ENCODE measurements at regions not wholly inside any gene's neighbourhood (a gene's known extent, or its start where the extent isn't known, plus 50 kb on each side); places are given as distances from the start of the nearest gene placed in this dataset.
A peak's percentile ranks its signal among the peaks of the same experiment; 100 is the strongest.

- intact Hi-C loops (cut with DNase I) = loop anchor here (5.0 kb wide), 1 partner anchor 80 kb away; no protein-coding TSS in a partner anchor
- DNase-seq (ENCODE audit: missing footprints) = no peak
- no peak for ATAC-seq
Measured at GRCh38 chr9:109966643-109967368, 186.8 kb downstream of the PALM2AKAP2 start.

- ATAC-seq = no peak
- no peak for DNase-seq (ENCODE audit: missing footprints)
- intact Hi-C loops (cut with DNase I) = loop anchor here (5.0 kb wide), 1 partner anchor 79 kb away; no protein-coding TSS in a partner anchor
Measured at GRCh38 chr9:109967651-109968642, 187.9 kb downstream of the PALM2AKAP2 start.

DNA sequence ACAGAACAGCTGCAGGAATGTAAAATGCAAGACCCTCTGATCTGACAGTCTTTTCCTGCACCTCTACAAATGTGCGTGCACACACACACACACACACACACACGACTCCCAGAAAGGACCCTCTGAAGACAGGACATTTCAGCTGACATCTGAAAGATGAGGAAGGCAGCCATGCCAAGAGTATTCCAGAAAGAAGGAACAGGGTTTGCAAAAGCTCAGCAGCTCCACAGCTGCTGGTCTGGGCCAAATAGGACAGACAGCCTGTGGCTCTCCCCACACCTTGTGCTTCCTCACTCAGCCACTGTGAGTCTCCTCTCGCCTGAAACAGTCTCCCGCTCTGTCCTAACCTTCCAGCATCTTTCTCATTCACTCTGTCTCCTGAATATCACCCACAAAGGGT, 189.0 kb downstream of the PALM2AKAP2 start:
- no peak for DNase-seq (ENCODE audit: missing footprints)
- no peak for ATAC-seq
- intact Hi-C loops (cut with DNase I) = loop anchor here (5.0 kb wide), 1 partner anchor 78 kb away; no protein-coding TSS in a partner anchor

- ATAC-seq (no peak), DNase-seq (ENCODE audit: missing footprints) (no peak)
- intact Hi-C loops (cut with DNase I) = loop anchor here (5.0 kb wide), 2 partner anchors 78 to 88 kb away; no protein-coding TSS in a partner anchor
Measured at GRCh38 chr9:109969573-109970237, 189.7 kb downstream of the PALM2AKAP2 start.

GRCh38 chr9:109971226-109971625, 191.2 kb downstream of the PALM2AKAP2 start:
- no peak for ATAC-seq
- intact Hi-C loops (cut with DNase I) = loop anchor here (5.0 kb wide), 1 partner anchor 86 kb away; no protein-coding TSS in a partner anchor
- DNase-seq (ENCODE audit: missing footprints) = no peak

- ATAC-seq (peak; percentile 48), DNase-seq (ENCODE audit: missing footprints) (no peak)
- intact Hi-C loops (cut with DNase I) = loop anchor here (5.0 kb wide), 1 partner anchor 85 kb away; no protein-coding TSS in a partner anchor
Measured at GRCh38 chr9:109972026-109972882, 192.3 kb downstream of the PALM2AKAP2 start.

GRCh38 chr9:109973336-109973735, 193.3 kb downstream of the PALM2AKAP2 start:
- intact Hi-C loops (cut with DNase I) = loop anchor here (5.0 kb wide), 1 partner anchor 84 kb away; no protein-coding TSS in a partner anchor
- DNase-seq (ENCODE audit: missing footprints) (no peak), ATAC-seq (no peak)

DNA sequence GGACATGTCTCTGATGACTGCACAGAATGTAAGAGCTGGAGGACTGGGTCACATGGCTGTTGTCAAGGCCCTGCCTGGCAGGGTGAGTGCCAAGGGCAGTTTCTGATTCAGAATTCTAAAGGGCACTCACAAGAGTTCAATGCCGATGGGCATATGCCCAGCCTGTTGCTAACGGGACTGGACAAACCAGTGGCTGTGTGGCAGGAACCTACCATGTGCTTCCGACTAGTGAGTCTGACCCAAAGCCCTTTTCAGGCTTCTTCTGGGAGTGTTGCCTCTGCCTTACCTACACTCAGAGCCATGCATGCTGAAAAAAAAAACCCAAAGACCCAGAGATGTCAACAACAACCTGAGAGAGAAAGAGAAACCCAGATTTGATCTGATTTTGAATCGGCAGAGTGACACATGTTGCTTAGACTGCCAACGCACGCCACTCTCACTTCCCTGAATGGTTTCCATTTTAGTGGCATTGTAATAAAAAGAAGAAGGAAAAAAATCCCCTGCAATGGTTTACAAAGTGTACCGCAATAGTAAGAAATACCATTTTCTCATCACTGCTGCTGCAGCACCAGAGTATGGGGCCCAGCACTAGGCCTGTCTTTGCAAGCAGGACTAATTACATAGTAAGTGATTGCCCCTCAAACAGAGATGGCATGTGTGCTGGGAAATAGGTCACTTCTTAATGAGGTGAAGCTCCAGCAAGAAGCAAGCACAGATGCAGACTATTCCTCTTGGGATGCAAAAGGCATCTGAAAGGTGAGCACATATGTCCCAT, 194.3 kb downstream of the PALM2AKAP2 start:
- ATAC-seq (peak; percentile 54), DNase-seq (ENCODE audit: missing footprints) (no peak)
- intact Hi-C loops (cut with DNase I) = loop anchor here (5.0 kb wide), 1 partner anchor 83 kb away; no protein-coding TSS in a partner anchor

GRCh38 chr9:109974918-109975276, 194.9 kb downstream of the PALM2AKAP2 start:
- intact Hi-C loops (cut with DNase I) = loop anchor here (5.0 kb wide), 1 partner anchor 82 kb away; no protein-coding TSS in a partner anchor
- ATAC-seq (no peak), DNase-seq (ENCODE audit: missing footprints) (no peak)

- DNase-seq (ENCODE audit: missing footprints) = no peak
- no peak for ATAC-seq
- intact Hi-C loops (cut with DNase I) = no loop called here
Measured at GRCh38 chr9:109975574-109976295, 195.7 kb downstream of the PALM2AKAP2 start.

GRCh38 chr9:109976303-109976702, 196.3 kb downstream of the PALM2AKAP2 start:
- no peak for ATAC-seq
- intact Hi-C loops (cut with DNase I) = no loop called here
- no peak for DNase-seq (ENCODE audit: missing footprints)

GRCh38 chr9:109977521-109977920, 197.5 kb downstream of the PALM2AKAP2 start:
- intact Hi-C loops (cut with DNase I) = no loop called here
- no peak for DNase-seq (ENCODE audit: missing footprints)
- no peak for ATAC-seq

DNA sequence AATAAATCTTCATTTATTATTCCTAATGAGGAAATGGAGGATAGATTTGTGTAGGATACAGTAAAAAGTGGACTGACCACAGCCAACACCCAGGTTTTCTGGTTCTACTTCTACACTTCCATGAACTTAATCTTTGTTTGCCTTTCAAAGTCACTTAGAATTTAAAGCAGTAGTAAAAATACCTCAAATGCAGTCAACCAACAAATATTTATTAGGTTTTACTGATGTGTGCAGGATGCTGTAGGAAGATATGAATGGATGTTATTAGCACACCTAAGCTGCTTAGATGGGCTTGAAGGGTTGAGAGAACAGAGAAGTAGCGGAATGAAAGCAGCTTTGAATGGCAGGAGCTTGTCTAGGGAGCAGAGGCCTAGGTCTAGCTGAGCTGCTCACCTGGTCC, 201.1 kb downstream of the PALM2AKAP2 start:
- intact Hi-C loops (cut with DNase I) = no loop called here
- no peak for DNase-seq (ENCODE audit: missing footprints)
- ATAC-seq = no peak

GRCh38 chr9:109986521-109986991, 206.6 kb downstream of the PALM2AKAP2 start:
- DNase-seq (ENCODE audit: missing footprints) = no peak
- no peak for ATAC-seq
- intact Hi-C loops (cut with DNase I) = no loop called here

- no peak for DNase-seq (ENCODE audit: missing footprints)
- intact Hi-C loops (cut with DNase I) = no loop called here
- ATAC-seq = no peak
Measured at GRCh38 chr9:109989296-109989695, 209.3 kb downstream of the PALM2AKAP2 start.

DNA sequence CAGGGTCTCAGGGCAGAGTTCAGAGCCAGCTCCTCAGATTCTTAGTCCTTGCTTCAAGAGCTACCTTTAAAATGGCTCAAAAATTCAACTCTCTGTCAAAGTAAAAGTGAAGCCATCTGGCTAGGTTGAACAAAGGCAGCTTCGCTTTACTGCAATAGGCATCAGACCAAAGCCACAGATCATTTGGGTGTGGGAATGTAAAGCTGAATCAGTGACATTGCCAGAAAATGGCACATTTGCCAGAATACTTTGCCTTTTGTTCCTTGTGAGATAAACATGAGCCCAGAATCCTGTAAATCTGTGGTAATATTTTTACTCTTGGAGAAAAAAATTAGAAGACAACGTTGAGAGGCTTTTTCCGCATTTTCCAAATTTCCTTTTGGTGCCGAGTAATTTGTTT, 210.5 kb downstream of the PALM2AKAP2 start:
- DNase-seq (ENCODE audit: missing footprints) (no peak), ATAC-seq (no peak)
- intact Hi-C loops (cut with DNase I) = no loop called here

Data from Right ventricle myocardium inferior (tissue), 1 donor.